B cell (primary cell): ENCODE measurements at regions not wholly inside any gene's neighbourhood (a gene's known extent, or its start where the extent isn't known, plus 50 kb on each side); places are given as distances from the start of the nearest gene placed in this dataset.

Experiments used
- ATAC-seq: fragments of 200-7000 bp; cut with Tn5 transposase; one replicate; pipeline ENCODE4 v1.10.0; 2021; ENCODE audit warnings: low read depth, mild to moderate bottlenecking, moderate number of reproducible peaks, moderate library complexity
- CTCF ChIA-PET: fragments of 350-600 bp; sonication (Branson Sonifier 250); formaldehyde crosslinking; loops from one replicate; lab custom pipeline; 2021; ENCODE audit warnings: antibody characterized with exemption, inconsistent platforms; lab: Charles Lee
- POLR2A ChIA-PET: fragments of 350-600 bp; sonication (Branson Sonifier 250); formaldehyde crosslinking; loops from one replicate; lab custom pipeline; 2021; ENCODE audit warnings: antibody characterized with exemption; lab: Charles Lee
- DNase-seq: peaks from one replicate; pipeline ENCODE4 v3.0.0; 2013
- H2AFZ ChIP-seq: 2 replicates; pipeline ENCODE4 v1.6.1; 2012; ENCODE audit warnings: mild to moderate bottlenecking, low read depth, low read length; ENCODE audit not compliant: insufficient read depth, poor library complexity, severe bottlenecking
- H3K27ac ChIP-seq, 2 donors: 1 replicate in 1 of 2; 2 replicates in 1 of 2; pipeline ENCODE4 v1.5.1; 2012 to 2013; ENCODE audit warnings: low read length in 2 of 2, mild to moderate bottlenecking in 2 of 2, moderate library complexity in 1 of 2
- H3K27me3 ChIP-seq, 4 experiments: fragments of 200-600 bp in 1 of 4; sonication (generic) in 1 of 4; replicated peaks in 1 of 4; 1 replicate in 2 of 4; 2 replicates in 2 of 4; pipeline versions ENCODE4 v1.6.1 to v1.7.0; 2013 to 2016; ENCODE audit warnings: low read length in 3 of 4, mild to moderate bottlenecking in 2 of 4, mixed read lengths in 1 of 4, moderate library complexity in 1 of 4; ENCODE audit not compliant: insufficient read depth in 4 of 4, control insufficient read depth in 3 of 4; ENCODE audit errors: control extremely low read depth in 1 of 4
- H3K36me3 ChIP-seq, 2 experiments: replicated peaks in 1 of 2; 1 replicate in 1 of 2; 2 replicates in 1 of 2; pipeline versions ENCODE4 v1.6.1 to v1.7.1; 2013; ENCODE audit warnings: low read length in 1 of 2; ENCODE audit not compliant: insufficient read depth in 2 of 2, control insufficient read depth in 1 of 2; ENCODE audit errors: control extremely low read depth in 1 of 2, extremely low read depth in 1 of 2
- H3K4me1 ChIP-seq, 2 donors: fragments of 200-600 bp in 1 of 2; sonication (generic) in 1 of 2; 1 replicate in 1 of 2; 2 replicates in 1 of 2; pipeline versions ENCODE4 v1.5.1 to v1.6.1; 2013 to 2017; ENCODE audit warnings: low read length in 2 of 2; ENCODE audit not compliant: control insufficient read depth in 2 of 2, insufficient read depth in 2 of 2
- H3K4me2 ChIP-seq: replicated peaks from 2 replicates; pipeline ENCODE3; 2012; ENCODE audit warnings: mild to moderate bottlenecking, low read depth, low read length; ENCODE audit not compliant: poor library complexity, severe bottlenecking
- H3K4me3 ChIP-seq, 5 experiments: fragments of 200-600 bp in 1 of 5; sonication (generic) in 1 of 5; 1 replicate in 3 of 5; 2 replicates in 2 of 5; pipeline versions ENCODE4 v1.5.1 to v1.7.0; 2011 to 2016; ENCODE audit warnings: low read length in 4 of 5, mild to moderate bottlenecking in 4 of 5, low read depth in 2 of 5, control low read depth in 1 of 5, moderate library complexity in 1 of 5; ENCODE audit not compliant: insufficient read depth in 1 of 5; ENCODE audit errors: control extremely low read depth in 1 of 5, extremely low read depth in 1 of 5
- H3K79me2 ChIP-seq: fragments of 200-600 bp; sonication (generic); one replicate; pipeline ENCODE4 v1.6.0; 2016; ENCODE audit warnings: low read length; ENCODE audit not compliant: control insufficient read depth, insufficient read depth
- H3K9ac ChIP-seq: fragments of 200-600 bp; sonication (generic); 2 replicates; pipeline ENCODE4 v1.6.1; 2017; ENCODE audit warnings: mild to moderate bottlenecking, low read length, moderate library complexity
- H3K9me3 ChIP-seq, 3 donors: one replicate each; pipeline versions ENCODE4 v1.6.1 to v1.7.1; 2013; ENCODE audit warnings: low read length in 2 of 3; ENCODE audit not compliant: control insufficient read depth in 2 of 3, insufficient read depth in 1 of 3; ENCODE audit errors: control extremely low read depth in 1 of 3
- H4K20me1 ChIP-seq: 2 replicates; pipeline ENCODE4 v1.6.0; 2012; ENCODE audit warnings: mild to moderate bottlenecking, low read length; ENCODE audit not compliant: insufficient read depth, control insufficient read depth, poor library complexity, severe bottlenecking
- H3K27ac Mint-ChIP-seq: one replicate; pipeline ENCODE4 v1.8.0; 2021; ENCODE audit warnings: mixed read lengths
- H3K27me3 Mint-ChIP-seq: one replicate; pipeline ENCODE4 v1.8.0; 2021; ENCODE audit warnings: mixed read lengths
- H3K4me1 Mint-ChIP-seq: one replicate; pipeline ENCODE4 v1.8.0; 2021; ENCODE audit warnings: mixed read lengths
- H3K4me3 Mint-ChIP-seq: one replicate; pipeline ENCODE4 v1.8.0; 2021; ENCODE audit warnings: mixed read lengths
- H3K9me3 Mint-ChIP-seq: one replicate; pipeline ENCODE4 v1.8.0; 2022; ENCODE audit warnings: mixed read lengths; ENCODE audit not compliant: insufficient read depth
- EZH2 ChIP-seq: IDR thresholded peaks from 2 replicates; pipeline ENCODE4 v1.6.1; 2012; ENCODE audit warnings: borderline replicate concordance, low read depth, mild to moderate bottlenecking, moderate library complexity, low read length; ENCODE audit not compliant: insufficient read depth, poor library complexity, severe bottlenecking
- WGBS: methylation state at CpG from one replicate; pipeline ENCODE4 v1.1.5; 2013; ENCODE audit warnings: missing lambda C conversion rate; ENCODE audit not compliant: insufficient coverage; 5-methylcytosine and 5-hydroxymethylcytosine counted together
- intact Hi-C: fragments of 100-400 bp; cut with micrococcal nuclease; formaldehyde crosslinking; loops from one replicate; pipeline ENCODE4 v1.10.0; 2022
- TF ChIP-seq, protein P1 (sequence below): fragments of 200-600 bp; IDR thresholded peaks from one replicate; pipeline ENCODE4 v1.8.0; 2022; ENCODE audit warnings: antibody characterized with exemption, mild to moderate bottlenecking

DNA sequence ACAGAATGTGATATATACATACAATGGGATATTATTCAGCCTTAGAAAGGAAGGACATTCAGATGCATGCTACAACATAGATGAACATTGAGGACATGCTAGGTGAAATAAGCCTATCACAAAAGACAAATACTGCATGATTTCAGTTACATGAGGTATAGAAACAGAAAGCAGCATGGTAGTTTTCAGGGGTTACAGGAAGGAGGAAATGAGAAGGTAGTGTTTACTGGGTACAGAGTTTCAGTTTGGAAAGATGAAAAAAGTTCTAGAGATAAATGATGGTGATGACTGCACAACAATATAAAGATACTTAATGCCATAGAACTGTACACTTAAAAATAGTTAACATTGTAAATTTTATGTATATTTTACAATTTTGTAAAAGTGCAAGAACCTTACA lies 266.7 kb upstream of the C11orf87 start:
- Mint-ChIP-seq H3K9me3 (peaks cover 8% of the 10 kb centered on the region), H3K27me3 (no peaks in the 10 kb centered on the region), H3K4me3 (no peak overlapping the region), H3K27ac (no peak overlapping the region), H3K4me1 (no peaks in the 10 kb centered on the region)
- H3K27me3 ChIP-seq, result no peaks in the 10 kb centered on the region
- CTCF ChIA-PET, result no interaction called here
- POLR2A ChIA-PET, result no interaction called here
- H4K20me1 ChIP-seq, result no peaks in the 10 kb centered on the region
- no peak for DNase-seq
- H3K9ac ChIP-seq, result no peak overlapping the region
- H3K9me3 ChIP-seq, result peaks cover 0 to 7% (median 0%) of the 10 kb centered on the region in 3 donors
- ATAC-seq, result no peak
- intact Hi-C loops, result no loop called here
- no peak overlapping the region for H3K4me2 ChIP-seq
- no peak overlapping the region for H3K27ac ChIP-seq
- no peaks in the 10 kb centered on the region for H3K36me3 ChIP-seq
- no peaks in the 10 kb centered on the region for H3K4me1 ChIP-seq
- TF ChIP-seq, protein P1, sequence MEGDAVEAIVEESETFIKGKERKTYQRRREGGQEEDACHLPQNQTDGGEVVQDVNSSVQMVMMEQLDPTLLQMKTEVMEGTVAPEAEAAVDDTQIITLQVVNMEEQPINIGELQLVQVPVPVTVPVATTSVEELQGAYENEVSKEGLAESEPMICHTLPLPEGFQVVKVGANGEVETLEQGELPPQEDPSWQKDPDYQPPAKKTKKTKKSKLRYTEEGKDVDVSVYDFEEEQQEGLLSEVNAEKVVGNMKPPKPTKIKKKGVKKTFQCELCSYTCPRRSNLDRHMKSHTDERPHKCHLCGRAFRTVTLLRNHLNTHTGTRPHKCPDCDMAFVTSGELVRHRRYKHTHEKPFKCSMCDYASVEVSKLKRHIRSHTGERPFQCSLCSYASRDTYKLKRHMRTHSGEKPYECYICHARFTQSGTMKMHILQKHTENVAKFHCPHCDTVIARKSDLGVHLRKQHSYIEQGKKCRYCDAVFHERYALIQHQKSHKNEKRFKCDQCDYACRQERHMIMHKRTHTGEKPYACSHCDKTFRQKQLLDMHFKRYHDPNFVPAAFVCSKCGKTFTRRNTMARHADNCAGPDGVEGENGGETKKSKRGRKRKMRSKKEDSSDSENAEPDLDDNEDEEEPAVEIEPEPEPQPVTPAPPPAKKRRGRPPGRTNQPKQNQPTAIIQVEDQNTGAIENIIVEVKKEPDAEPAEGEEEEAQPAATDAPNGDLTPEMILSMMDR, result no peak
- no peak for TF ChIP-seq EZH2
- no peak overlapping the region for H3K4me3 ChIP-seq
- H2AFZ ChIP-seq, result no peak overlapping the region
- H3K79me2 ChIP-seq, result no peaks in the 10 kb centered on the region

DNA sequence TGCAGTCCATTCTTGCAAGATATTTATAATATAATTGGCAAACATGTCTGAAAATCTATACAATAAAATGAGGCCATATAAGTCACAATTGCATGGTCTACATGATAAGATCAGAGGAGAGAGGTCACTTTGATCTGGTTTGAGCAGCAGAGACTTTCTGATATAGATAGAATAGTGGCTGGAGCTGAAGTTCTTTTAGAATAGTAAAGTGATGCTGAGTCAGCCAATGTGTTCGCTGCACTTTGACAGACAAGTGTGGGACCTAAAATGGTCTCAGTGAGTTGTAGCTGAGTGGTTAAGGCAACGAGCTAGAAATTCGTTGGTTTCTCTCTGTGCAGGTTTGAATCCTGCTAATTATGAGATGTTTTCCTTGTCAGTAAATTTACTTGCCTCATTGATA lies 257.0 kb upstream of the C11orf87 start:
- Histone ChIP-seq H3K4me3 (no peak overlapping the region), H3K27ac (no peak overlapping the region), H3K79me2 (no peaks in the 10 kb centered on the region), H3K9me3 (no peaks in the 10 kb centered on the region), H3K4me1 (no peaks in the 10 kb centered on the region), H2AFZ (no peak overlapping the region), H3K4me2 (no peak overlapping the region), H3K9ac (no peak overlapping the region), H4K20me1 (no peaks in the 10 kb centered on the region), H3K27me3 (no peaks in the 10 kb centered on the region), H3K36me3 (no peaks in the 10 kb centered on the region)
- 100% methylated on average over 1 of the region's 3 CpGs for WGBS
- TF ChIP-seq, protein P1, result no peak
- TF ChIP-seq EZH2, result no peak
- ATAC-seq (no peak), DNase-seq (no peak)
- H3K27me3 Mint-ChIP-seq, result no peaks in the 10 kb centered on the region
- no peak overlapping the region for H3K27ac Mint-ChIP-seq
- CTCF ChIA-PET, result no interaction called here
- peaks cover 4% of the 10 kb centered on the region for H3K9me3 Mint-ChIP-seq
- no peak overlapping the region for H3K4me3 Mint-ChIP-seq
- intact Hi-C loops, result no loop called here
- POLR2A ChIA-PET, result no interaction called here
- no peaks in the 10 kb centered on the region for H3K4me1 Mint-ChIP-seq
